ENCODE measurements at regions not wholly inside any gene's neighbourhood (a gene's known extent, or its start where the extent isn't known, plus 50 kb on each side); places are given as distances from the start of the nearest gene placed in this dataset.
"Not testable (repeated sequence)": the region's sequence is repeated elsewhere in the genome, so short reads cannot be mapped to it uniquely, and the experiment has no call there.

DNA sequence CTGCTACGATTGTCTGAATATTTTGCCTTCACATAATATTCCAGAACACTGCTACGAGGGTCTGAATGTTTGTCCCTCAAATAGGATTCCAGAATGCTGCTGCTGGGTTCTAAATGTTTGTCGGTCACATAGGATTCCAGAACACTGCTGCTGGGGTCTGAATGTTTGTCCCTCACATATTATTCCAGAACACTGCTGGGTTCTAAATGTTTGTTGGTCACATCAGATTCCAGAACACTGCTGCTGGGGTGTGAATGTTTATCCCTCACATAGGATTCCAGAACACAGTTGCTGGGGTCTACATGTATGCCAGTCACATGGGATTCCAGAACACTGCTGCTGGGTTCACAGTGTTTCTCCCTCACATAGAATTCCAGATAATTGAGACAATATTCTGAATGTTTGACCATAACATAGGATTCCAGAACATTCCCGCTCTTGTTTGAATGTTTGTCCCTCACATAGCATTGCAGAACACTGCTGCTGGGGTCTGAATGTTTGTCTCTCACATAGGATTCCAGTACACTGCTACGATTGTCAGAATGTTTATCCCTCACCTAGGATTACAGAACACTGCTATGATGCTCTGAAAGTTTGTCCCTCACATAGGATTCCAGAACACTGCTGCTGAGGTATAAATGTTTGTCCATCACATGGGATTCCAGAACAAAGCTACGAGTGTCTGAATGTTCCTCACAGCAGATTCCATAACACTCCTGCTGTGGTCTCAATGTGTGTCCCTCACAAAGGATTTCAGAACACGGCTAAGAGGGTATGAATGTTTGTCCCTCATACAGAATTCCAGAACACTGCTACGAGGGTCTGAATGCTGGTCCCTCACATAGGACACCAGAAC lies 201.8 kb downstream of the FOXD4L6 start:
- Mint-ChIP-seq H3K9me3 (peaks cover 30 to 85% (median 67%) of the 10 kb centered on the region in 7 donors), H3K27ac (no peak overlapping the region), H3K4me1 (no peaks in the 10 kb centered on the region), H3K4me3 (no peak overlapping the region), H3K36me3 (no peaks in the 10 kb centered on the region), H3K27me3 (ENCODE audit: low read depth in 3 of 3) (no peaks in the 10 kb centered on the region)
- no peak overlapping the region for H3K4me3 ChIP-seq (replicated peaks in 1 of 3; ENCODE audit: low read depth in 2 of 3, low read length in 3 of 3)
- intact Hi-C loops (cut with micrococcal nuclease): no loop called here
- no peaks in the 10 kb centered on the region for H3K36me3 ChIP-seq (replicated peaks in 1 of 2; ENCODE audit: control insufficient read depth in 1 of 2, insufficient read depth in 2 of 2, low read length in 2 of 2)
- H3K27ac ChIP-seq (ENCODE audit: low read depth in 1 of 2, low read length in 2 of 2): no peak overlapping the region
- no peak overlapping the region for H3K9ac ChIP-seq (ENCODE audit: insufficient read depth, low read length, poor library complexity, severe bottlenecking)
- no peaks in the 10 kb centered on the region for H3K27me3 ChIP-seq (ENCODE audit: control insufficient read depth in 2 of 2, insufficient read depth in 2 of 2, low read length in 2 of 2)
- H2AFZ ChIP-seq (ENCODE audit: insufficient read depth, low read depth, low read length, poor library complexity, severe bottlenecking): no peak overlapping the region
- H3K4me2 ChIP-seq (replicated peaks; ENCODE audit: extremely low read depth, low read length, poor library complexity, severe bottlenecking): no peak overlapping the region
- DNase-seq: no peak
- TF ChIP-seq, protein P1, sequence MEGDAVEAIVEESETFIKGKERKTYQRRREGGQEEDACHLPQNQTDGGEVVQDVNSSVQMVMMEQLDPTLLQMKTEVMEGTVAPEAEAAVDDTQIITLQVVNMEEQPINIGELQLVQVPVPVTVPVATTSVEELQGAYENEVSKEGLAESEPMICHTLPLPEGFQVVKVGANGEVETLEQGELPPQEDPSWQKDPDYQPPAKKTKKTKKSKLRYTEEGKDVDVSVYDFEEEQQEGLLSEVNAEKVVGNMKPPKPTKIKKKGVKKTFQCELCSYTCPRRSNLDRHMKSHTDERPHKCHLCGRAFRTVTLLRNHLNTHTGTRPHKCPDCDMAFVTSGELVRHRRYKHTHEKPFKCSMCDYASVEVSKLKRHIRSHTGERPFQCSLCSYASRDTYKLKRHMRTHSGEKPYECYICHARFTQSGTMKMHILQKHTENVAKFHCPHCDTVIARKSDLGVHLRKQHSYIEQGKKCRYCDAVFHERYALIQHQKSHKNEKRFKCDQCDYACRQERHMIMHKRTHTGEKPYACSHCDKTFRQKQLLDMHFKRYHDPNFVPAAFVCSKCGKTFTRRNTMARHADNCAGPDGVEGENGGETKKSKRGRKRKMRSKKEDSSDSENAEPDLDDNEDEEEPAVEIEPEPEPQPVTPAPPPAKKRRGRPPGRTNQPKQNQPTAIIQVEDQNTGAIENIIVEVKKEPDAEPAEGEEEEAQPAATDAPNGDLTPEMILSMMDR (IDR thresholded peaks at IDR 0.05): no peak
- H3K9me3 ChIP-seq (replicated peaks in 1 of 2; ENCODE audit: control insufficient read depth in 1 of 2, insufficient read depth in 1 of 2, low read length in 2 of 2): peaks cover 40 to 98% of the 10 kb centered on the region in 2 donors
- no peaks in the 10 kb centered on the region for H3K79me2 ChIP-seq (ENCODE audit: insufficient read depth, low read length)
- 70% methylated on average over 8 of the region's 8 CpGs for WGBS (ENCODE audit: insufficient coverage)
- H4K20me1 ChIP-seq (ENCODE audit: insufficient read depth, low read length): no peaks in the 10 kb centered on the region
- H3K4me1 ChIP-seq (ENCODE audit: control insufficient read depth in 1 of 2, insufficient read depth in 2 of 2, low read length in 2 of 2): no peaks in the 10 kb centered on the region

GRCh38 chr9:40925149-40925548 lies 203.3 kb downstream of the FOXD4L6 start:
- no peaks in the 10 kb centered on the region for H3K4me1 Mint-ChIP-seq
- peaks cover 26 to 82% (median 67%) of the 10 kb centered on the region in 7 donors for H3K9me3 Mint-ChIP-seq
- Histone ChIP-seq H3K27me3 (ENCODE audit: control insufficient read depth in 2 of 2, insufficient read depth in 2 of 2, low read length in 2 of 2) (no peaks in the 10 kb centered on the region), H3K9ac (ENCODE audit: insufficient read depth, low read length, poor library complexity, severe bottlenecking) (no peak overlapping the region), H3K4me1 (ENCODE audit: control insufficient read depth in 1 of 2, insufficient read depth in 2 of 2, low read length in 2 of 2) (no peaks in the 10 kb centered on the region), H3K79me2 (ENCODE audit: insufficient read depth, low read length) (no peaks in the 10 kb centered on the region), H3K36me3 (replicated peaks in 1 of 2; ENCODE audit: control insufficient read depth in 1 of 2, insufficient read depth in 2 of 2, low read length in 2 of 2) (no peaks in the 10 kb centered on the region), H3K4me2 (replicated peaks; ENCODE audit: extremely low read depth, low read length, poor library complexity, severe bottlenecking) (no peak overlapping the region), H3K27ac (ENCODE audit: low read depth in 1 of 2, low read length in 2 of 2) (no peak overlapping the region), H3K4me3 (replicated peaks in 1 of 3; ENCODE audit: low read depth in 2 of 3, low read length in 3 of 3) (no peak overlapping the region), H4K20me1 (ENCODE audit: insufficient read depth, low read length) (no peaks in the 10 kb centered on the region), H2AFZ (ENCODE audit: insufficient read depth, low read depth, low read length, poor library complexity, severe bottlenecking) (no peak overlapping the region), H3K9me3 (replicated peaks in 1 of 2; ENCODE audit: control insufficient read depth in 1 of 2, insufficient read depth in 1 of 2, low read length in 2 of 2) (peaks cover 34 to 88% of the 10 kb centered on the region in 2 donors)
- H3K27ac Mint-ChIP-seq: no peak overlapping the region
- WGBS (ENCODE audit: insufficient coverage): 76% methylated on average over 8 of the region's 8 CpGs
- DNase-seq: peak in 1 of 3 donors; percentile 2
- intact Hi-C loops (cut with micrococcal nuclease): no loop called here
- H3K4me3 Mint-ChIP-seq: no peak overlapping the region
- TF ChIP-seq, protein P1 (IDR thresholded peaks at IDR 0.05): no peak
- H3K27me3 Mint-ChIP-seq (ENCODE audit: low read depth in 3 of 3): no peaks in the 10 kb centered on the region
- no peaks in the 10 kb centered on the region for H3K36me3 Mint-ChIP-seq

- H3K27me3 ChIP-seq (ENCODE audit: control insufficient read depth in 2 of 2, insufficient read depth in 2 of 2, low read length in 2 of 2); intact Hi-C loops (cut with micrococcal nuclease); H3K79me2 ChIP-seq (ENCODE audit: insufficient read depth, low read length); H3K27ac Mint-ChIP-seq; H3K27ac ChIP-seq (ENCODE audit: low read depth in 1 of 2, low read length in 2 of 2); H3K36me3 ChIP-seq (replicated peaks in 1 of 2; ENCODE audit: control insufficient read depth in 1 of 2, insufficient read depth in 2 of 2, low read length in 2 of 2); H3K36me3 Mint-ChIP-seq; H3K4me2 ChIP-seq (replicated peaks; ENCODE audit: extremely low read depth, low read length, poor library complexity, severe bottlenecking); H3K27me3 Mint-ChIP-seq (ENCODE audit: low read depth in 3 of 3); H3K4me1 Mint-ChIP-seq; H3K4me1 ChIP-seq (ENCODE audit: control insufficient read depth in 1 of 2, insufficient read depth in 2 of 2, low read length in 2 of 2); H3K4me3 Mint-ChIP-seq; H3K9ac ChIP-seq (ENCODE audit: insufficient read depth, low read length, poor library complexity, severe bottlenecking); H4K20me1 ChIP-seq (ENCODE audit: insufficient read depth, low read length); DNase-seq; H2AFZ ChIP-seq (ENCODE audit: insufficient read depth, low read depth, low read length, poor library complexity, severe bottlenecking); H3K4me3 ChIP-seq (replicated peaks in 1 of 3; ENCODE audit: low read depth in 2 of 3, low read length in 3 of 3): not testable (repeated sequence)
- H3K9me3 Mint-ChIP-seq: peaks cover 53 to 74% (median 68%) of the 10 kb centered on the region in 7 donors
- WGBS (ENCODE audit: insufficient coverage): 81% methylated on average over 5 of the region's 5 CpGs
- H3K9me3 ChIP-seq (replicated peaks in 1 of 2; ENCODE audit: control insufficient read depth in 1 of 2, insufficient read depth in 1 of 2, low read length in 2 of 2): peaks cover 42 to 60% of the 10 kb centered on the region in 2 donors
Observed at GRCh38 chr9:40916399-40916783, 212.1 kb downstream of the FOXD4L6 start.
